Astrocyte of the cerebellum (primary cell): ENCODE measurements at regions not wholly inside any gene's neighbourhood (a gene's known extent, or its start where the extent isn't known, plus 50 kb on each side); places are given as distances from the start of the nearest gene placed in this dataset.

ENCODE experiments used
- DNase-seq: peaks from one replicate; pipeline ENCODE4 v3.0.0-alpha.2; 2011; ENCODE audit warnings: low read depth
- H3K4me3 ChIP-seq: 2 replicates; pipeline ENCODE4 v1.5.1; 2011; ENCODE audit warnings: mild to moderate bottlenecking, low read depth, low read length, moderate library complexity
- CTCF ChIP-seq: IDR thresholded peaks from 2 replicates; pipeline ENCODE4 v1.5.1; 2012; ENCODE audit warnings: low read length, low read depth, moderate library complexity, mild to moderate bottlenecking; ENCODE audit errors: missing control alignments
- in situ Hi-C: cut with HindIII; loops from 2 replicates; pipeline ENCODE4 v1.10.0; 2017; ENCODE audit warnings: low sequenced_read_pairs

- no peak for DNase-seq
- in situ Hi-C loops: no loop called here
- TF ChIP-seq CTCF: no peak
Measured at GRCh38 chr1:82453511-82454185, 652.9 kb downstream of the ADGRL2 start.

GRCh38 chr1:82452096-82452495 is 651.4 kb downstream of the ADGRL2 start:
- no peak for TF ChIP-seq CTCF
- DNase-seq: no peak
- H3K4me3 ChIP-seq: no peak overlapping the region
- in situ Hi-C loops: no loop called here

More at GRCh38 chr1:82453511-82454185, 652.9 kb downstream of the ADGRL2 start:
- no peak overlapping the region for H3K4me3 ChIP-seq

GRCh38 chr1:82451191-82451590 is 650.5 kb downstream of the ADGRL2 start:
- DNase-seq: no peak
- H3K4me3 ChIP-seq: no peak overlapping the region
- no peak for TF ChIP-seq CTCF
- in situ Hi-C loops: no loop called here

GRCh38 chr1:82449506-82450057 is 648.8 kb downstream of the ADGRL2 start:
- H3K4me3 ChIP-seq: no peak overlapping the region
- no peak for TF ChIP-seq CTCF
- in situ Hi-C loops: no loop called here
- DNase-seq: peak; percentile 62

- no peak overlapping the region for H3K4me3 ChIP-seq
- TF ChIP-seq CTCF: no peak
- in situ Hi-C loops: no loop called here
- DNase-seq: no peak
Measured at GRCh38 chr1:82446955-82447354, 646.2 kb downstream of the ADGRL2 start.

- no peak overlapping the region for H3K4me3 ChIP-seq
- no peak for DNase-seq
- TF ChIP-seq CTCF: no peak
- in situ Hi-C loops: no loop called here
Measured at GRCh38 chr1:82446236-82446635, 645.5 kb downstream of the ADGRL2 start.

- no peak for TF ChIP-seq CTCF
- DNase-seq: no peak
- in situ Hi-C loops: no loop called here
- H3K4me3 ChIP-seq: no peak overlapping the region
Measured at GRCh38 chr1:82445827-82446226, 645.1 kb downstream of the ADGRL2 start.
